Lower leg skin (tissue), 3 donors: ENCODE measurements at regions not wholly inside any gene's neighbourhood (a gene's known extent, or its start where the extent isn't known, plus 50 kb on each side); places are given as distances from the start of the nearest gene placed in this dataset.

Source experiments
- POLR2A ChIP-seq, 2 donors: fragments of 450-650 bp; IDR thresholded peaks; one replicate each; pipeline ENCODE4 v1.6.1; 2016 to 2017; ENCODE audit warnings: antibody characterized with exemption in 2 of 2, mild to moderate bottlenecking in 1 of 2, moderate library complexity in 1 of 2
- TF ChIP-seq, protein P1 (sequence below), 3 donors: fragments of 450-650 bp; IDR thresholded peaks; one replicate each; pipeline ENCODE4 v1.5.1; 2016; ENCODE audit warnings: antibody characterized with exemption in 3 of 3, mild to moderate bottlenecking in 3 of 3, moderate library complexity in 2 of 3

DNA sequence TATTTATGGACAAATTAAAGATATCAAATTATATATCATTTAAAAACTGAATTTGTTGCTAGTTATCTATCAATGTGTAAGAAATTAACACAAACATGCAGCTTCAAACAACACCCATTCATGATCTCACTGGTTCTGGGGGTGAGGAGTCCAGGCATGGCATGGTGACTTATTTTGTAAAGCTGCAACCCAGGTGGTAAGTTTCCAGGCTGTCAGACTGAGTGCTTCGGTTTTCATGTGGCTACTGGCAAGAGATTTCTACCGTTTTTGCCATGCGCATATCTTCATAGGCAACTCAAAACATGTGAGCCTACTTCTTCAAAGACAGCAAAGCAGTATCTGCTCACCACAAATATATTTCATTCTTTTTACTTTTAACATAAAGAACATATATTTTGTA, 364.3 kb upstream of the BCHE start:
- TF ChIP-seq, protein P1, sequence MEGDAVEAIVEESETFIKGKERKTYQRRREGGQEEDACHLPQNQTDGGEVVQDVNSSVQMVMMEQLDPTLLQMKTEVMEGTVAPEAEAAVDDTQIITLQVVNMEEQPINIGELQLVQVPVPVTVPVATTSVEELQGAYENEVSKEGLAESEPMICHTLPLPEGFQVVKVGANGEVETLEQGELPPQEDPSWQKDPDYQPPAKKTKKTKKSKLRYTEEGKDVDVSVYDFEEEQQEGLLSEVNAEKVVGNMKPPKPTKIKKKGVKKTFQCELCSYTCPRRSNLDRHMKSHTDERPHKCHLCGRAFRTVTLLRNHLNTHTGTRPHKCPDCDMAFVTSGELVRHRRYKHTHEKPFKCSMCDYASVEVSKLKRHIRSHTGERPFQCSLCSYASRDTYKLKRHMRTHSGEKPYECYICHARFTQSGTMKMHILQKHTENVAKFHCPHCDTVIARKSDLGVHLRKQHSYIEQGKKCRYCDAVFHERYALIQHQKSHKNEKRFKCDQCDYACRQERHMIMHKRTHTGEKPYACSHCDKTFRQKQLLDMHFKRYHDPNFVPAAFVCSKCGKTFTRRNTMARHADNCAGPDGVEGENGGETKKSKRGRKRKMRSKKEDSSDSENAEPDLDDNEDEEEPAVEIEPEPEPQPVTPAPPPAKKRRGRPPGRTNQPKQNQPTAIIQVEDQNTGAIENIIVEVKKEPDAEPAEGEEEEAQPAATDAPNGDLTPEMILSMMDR (IDR thresholded peaks at IDR 0.05), result no peak
- no peak for TF ChIP-seq POLR2A (IDR thresholded peaks at IDR 0.05)
